GM19035 (cell line): ENCODE measurements at regions not wholly inside any gene's neighbourhood (a gene's known extent, or its start where the extent isn't known, plus 50 kb on each side); places are given as distances from the start of the nearest gene placed in this dataset.

ENCODE experiments used
- ATAC-seq: cut with Tn5 transposase; IDR thresholded peaks from one replicate; pipeline ENCODE4 v1.9.1; 2021; ENCODE audit not compliant: unreplicated experiment

DNA sequence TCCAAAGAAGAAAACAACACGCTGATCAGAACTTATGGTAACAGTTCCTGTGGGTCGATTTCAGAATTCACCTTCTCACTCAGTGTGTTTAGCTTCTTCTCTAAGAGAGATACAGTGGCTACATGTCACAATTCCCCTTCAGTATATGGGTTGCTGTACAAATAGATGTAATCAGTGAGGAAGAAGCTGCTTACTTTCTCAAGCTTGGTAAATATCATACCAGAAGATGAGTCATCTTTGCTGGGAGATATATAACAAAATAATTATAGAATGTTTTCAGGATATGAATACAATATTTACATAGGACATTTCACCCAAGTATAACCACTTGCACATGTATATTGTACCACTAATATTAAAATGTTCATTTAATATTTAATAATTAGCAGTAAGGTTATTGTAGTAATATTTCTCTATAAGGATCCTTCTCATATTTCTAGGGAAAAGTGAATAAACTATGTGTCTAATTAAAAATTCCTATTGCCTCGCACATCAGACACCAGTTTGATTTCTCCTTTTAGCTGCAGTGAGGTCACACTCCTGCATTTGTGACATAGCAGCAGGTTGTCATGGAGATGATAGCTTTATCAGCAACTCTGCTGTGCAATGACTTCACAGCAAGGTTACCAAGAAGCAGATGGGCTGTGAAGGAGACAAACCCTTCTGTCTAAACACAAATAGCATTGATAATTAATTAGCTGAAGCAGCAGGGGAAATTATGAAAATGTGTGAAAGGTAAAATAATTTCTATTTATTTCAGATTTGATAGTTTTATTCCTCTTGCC lies 211.4 kb downstream of the TUSC7 start:
- no peak for ATAC-seq

DNA sequence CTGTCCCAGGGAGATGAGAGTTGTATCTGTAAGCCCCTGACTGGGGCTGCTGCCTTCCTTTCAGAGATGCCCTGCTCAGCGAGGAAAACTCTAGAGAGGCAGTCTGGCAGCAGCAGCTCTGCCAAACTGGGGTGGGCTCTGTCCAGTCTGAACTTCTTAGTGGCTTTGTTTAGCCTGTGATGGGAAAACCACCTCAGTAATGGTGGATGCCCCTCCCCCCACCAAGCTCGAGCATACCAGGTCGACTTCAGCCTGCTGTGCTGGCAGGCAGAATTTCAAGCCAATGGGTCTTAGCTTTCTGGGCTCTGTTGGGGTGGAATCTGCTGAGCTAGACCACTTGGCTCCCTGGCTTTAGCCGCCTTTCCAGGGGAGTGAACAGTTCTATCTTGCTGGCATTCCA lies 218.3 kb downstream of the TUSC7 start:
- no peak for ATAC-seq

DNA sequence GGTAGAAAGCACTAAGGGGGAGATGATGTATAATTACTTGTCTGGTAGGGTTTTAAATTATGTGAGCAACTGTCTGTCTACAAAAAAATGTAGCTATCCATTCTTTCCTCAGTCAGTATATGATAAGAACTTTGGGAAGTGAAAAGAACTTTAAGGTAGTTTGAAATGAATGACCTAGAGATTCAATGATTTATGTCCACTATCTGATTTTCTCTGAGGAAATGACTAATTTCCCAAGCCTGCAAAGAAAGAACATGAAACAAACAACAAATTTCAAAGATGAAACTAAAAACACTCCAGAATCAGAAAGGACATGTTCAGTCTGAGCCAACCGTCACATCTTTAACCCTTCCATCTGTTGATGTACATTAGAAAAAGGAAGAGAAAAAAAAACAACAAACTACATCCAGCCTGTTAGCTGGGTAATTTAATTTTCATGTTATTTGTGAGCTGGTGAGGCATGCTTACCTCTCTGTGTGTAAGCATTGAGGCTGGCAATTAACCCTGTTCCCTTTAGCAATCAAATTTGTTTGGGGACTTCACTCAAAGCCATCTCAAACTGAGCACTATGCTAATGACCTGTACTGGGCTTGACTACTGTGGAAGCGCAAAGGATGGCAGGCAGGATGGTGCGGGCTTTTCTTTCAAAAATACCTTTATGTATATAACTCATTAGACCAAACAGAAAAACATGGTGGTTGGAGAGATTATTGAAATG lies 220.1 kb downstream of the TUSC7 start:
- ATAC-seq = no peak

DNA sequence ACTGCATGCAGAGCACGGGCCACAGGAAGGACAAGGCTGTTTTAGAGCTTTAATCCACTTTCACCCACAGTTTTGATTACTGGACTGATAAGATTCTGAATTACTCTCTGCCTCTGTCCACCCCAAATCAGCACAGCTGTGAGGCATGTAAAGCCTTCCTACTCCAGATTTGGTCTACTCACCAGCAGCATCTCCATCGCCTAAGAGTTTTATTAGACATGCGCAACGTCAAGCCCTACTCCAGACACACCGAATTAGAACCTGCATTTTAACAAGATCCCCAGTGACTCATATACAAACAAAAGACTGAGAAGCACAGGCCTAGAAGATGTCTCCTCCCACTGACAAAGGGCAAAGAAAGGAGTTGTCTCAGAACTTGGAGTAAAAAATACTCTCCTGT lies 221.2 kb downstream of the TUSC7 start:
- no peak for ATAC-seq

DNA sequence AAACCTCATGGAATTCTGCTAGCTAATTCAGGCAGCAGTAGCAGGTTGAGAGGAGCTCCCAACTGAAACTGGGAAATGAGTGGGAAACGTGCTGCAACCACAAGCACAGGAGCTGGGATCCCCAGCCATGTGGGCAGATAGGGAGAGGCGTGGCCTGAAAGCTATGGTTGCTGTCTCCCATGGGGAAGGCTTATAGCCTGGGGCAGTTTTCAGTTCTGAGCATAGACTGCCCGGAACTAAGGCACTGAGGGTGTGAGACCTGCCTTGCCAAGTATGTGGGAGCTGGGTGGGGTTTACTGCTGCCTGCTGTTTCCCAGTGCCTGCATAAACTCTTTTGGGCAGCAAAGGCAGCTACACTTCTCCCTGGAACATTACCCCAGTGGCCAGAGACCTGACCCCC lies 229.5 kb downstream of the TUSC7 start:
- ATAC-seq = no peak

DNA sequence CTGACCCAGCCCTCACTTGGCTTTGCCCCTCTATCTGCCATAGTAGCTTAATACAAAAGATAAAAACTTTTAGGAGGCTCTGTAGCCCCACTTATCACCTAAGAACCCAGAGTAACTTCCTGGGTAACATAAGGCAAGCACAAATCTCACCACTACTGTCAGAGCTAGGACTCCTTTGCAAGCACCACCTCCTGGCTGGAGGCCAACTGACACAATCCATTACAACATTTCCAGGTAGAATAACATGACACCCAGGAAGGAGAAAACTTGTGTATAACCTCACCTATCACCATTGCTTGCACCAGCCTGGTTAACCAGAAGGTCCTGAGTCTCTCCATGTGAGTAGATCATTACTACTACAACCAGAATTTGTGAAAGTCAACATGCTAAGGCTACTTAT lies 230.0 kb downstream of the TUSC7 start:
- ATAC-seq = no peak

DNA sequence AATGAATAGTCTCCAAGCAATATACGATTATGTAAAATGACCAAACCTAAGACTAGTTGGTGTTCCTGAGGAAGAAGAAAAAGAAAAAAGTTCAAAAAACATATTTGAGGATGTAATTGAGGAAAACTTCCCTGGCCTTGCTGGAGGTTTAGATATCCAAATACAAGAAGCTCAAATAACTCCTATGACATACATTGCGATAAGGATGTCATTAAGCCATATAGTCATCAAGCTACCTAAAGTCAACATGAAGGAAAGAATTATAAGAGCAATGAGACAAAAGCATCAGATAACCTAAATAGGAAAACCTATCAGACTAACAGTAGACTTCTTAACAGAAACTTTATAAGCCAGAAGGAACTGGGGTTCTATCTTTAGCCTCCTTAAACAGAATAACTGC lies 231.1 kb downstream of the TUSC7 start:
- ATAC-seq = no peak

DNA sequence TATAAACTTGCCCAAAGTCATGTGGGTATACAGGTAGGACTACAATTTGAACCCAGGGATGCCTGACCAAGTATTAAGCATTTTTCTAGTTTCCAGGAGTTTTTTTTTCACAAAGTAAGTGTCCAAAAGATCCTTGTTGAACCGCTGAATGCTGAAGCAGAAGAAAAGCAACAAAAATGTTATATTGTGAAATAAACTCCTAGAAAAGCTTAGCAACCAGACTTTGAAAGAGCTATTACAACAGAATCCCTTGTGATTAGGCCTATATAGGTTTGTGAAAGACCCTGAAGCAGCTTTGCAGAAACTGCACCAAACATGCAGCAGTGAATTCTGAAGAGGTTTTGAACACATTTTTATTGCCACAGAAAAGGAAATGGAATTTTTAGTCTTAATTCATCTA lies 236.8 kb downstream of the TUSC7 start:
- no peak for ATAC-seq

DNA sequence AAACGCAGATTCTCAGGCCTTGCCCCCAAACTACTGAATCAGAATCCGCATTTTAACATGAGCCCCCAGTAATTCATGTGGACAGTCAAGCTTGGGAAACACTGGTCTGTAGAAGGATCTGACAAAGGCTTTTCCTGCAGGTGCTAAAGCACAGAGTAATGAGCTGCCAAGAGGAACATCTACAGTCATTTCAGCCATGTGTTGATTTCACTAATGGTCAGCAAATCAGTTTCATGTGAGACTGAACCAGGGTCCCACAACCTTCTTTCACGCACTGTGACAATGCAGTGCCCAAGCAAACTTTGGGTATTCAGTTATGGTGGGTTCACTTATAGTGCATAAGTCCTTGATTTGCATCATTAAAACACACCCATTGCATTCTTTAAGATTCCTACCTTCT lies 237.6 kb downstream of the TUSC7 start:
- no peak for ATAC-seq

DNA sequence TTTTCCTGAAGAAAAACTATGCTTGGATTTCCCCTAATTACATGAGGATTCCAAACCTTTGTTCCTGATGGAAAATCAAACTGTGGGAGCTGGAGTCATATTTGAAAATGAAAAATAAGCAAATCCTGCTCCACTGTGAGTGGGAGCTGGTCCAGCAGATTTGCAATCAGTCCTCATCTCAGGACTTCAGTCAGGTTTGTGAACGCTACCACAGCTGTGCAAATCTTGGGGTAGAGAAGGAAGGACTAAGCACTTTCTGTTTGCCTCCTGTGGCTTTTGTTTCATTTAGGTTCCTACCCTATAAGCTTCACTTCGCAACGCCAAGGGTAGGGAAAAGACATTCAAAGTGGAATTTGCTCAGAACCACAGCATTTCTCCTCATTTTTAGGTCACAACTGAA lies 238.2 kb downstream of the TUSC7 start:
- ATAC-seq = no peak

DNA sequence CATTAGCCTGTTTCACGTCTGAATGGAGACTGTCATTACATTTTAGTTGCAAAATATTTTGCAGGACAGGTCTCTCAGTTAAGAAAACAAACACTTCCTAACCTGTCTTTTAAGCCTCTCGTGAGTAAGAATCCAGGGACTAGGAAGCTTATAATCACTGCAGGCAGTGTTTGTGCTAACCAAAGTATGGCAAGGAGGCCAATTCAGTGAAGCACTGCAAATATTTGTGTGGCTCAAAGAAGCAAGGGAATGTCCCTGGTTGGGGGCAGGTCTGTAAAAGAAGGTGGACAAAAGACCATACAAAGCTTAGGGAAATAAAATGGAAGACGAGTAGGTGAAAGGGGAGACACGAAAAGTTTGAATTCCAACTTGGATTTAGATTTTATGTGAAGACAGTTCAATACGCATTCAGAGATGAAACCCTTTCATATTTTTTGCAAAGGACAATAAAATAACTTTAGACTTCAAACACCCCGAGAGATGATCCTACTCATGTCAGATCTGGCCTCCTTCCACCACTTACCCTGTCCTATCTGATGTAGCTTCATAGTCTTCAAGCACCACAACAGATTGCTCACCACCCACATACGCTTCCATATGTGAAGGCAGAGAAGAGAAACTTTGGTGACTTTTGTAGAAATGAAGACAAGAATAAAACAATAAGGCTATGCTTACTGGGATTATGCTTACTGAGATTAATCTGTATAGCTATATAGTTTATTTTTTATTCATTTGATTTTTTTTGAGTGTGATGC lies 240.9 kb downstream of the TUSC7 start:
- ATAC-seq = no peak

DNA sequence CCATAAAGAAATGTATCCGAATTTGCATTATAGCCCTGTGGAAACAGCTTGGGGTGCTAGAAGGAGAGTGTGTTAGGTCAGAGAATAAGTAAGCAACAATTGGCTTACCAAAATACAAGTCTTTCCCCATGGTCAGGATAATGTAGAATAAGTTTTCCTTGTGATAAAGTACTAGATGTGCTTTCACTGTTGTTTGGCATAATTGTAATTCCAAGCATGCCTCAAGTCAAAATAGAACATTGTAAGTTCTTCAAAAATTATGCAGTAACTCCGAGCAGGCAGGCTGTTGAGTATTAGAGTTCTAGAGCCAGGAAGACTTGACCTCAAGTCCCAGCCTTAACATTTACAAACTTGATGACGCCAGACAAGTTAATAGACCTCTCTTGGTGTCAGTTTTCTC lies 242.0 kb downstream of the TUSC7 start:
- ATAC-seq = no peak

DNA sequence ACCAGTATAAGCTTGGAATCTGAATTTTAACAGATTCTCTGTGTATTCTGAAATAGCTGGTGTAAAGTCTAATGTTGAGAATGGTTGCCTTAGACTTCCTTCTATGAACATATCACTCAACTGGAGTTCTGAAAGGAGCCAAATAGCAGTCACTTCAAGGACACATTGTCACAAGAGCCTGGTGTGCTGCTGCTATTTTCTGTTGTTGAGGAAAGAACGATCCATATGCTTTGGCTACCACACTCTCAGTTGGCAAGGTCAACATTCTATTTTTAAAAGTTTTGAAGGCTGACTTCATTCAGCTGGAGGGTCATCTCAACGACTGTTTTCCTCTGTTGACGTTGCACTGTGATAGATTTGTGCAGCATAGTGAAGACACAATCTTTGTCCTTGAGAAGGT lies 248.7 kb downstream of the TUSC7 start:
- no peak for ATAC-seq

DNA sequence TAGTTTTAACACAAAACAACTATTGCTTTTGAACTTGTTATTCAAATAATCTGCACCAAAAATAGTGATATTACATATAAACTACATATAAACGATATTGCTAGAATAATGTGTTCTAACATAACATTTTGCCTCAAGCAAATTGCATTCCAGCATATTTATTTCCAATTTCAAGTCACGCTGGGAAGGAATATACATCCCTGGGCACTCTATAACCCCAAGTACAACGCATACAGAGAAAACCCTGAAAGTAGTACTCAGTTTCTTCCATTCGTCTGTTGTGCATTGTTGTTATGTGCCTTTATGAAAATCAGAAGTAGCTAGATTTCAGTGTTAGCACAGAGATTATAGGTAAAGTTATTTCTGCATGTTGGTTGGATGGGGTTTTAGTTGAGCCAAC lies 251.5 kb downstream of the TUSC7 start:
- no peak for ATAC-seq

DNA sequence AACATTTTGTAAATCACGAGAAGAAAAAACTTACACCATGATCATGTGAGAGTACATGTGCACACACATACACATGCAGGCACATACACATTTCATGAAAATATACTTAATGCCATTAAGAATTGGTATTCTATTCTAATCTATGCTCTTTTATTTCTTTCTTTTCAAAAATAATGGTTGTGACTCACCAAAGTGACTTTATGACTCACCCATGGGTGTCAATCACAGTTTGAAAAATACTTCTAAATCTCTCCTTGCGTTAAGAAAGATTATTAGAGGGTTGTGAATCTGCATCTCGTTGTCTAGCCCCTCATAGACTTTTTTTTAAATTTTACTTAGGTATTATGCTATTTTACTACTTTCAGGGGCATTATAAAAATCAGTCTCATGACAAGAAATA lies 254.2 kb downstream of the TUSC7 start:
- ATAC-seq = no peak

DNA sequence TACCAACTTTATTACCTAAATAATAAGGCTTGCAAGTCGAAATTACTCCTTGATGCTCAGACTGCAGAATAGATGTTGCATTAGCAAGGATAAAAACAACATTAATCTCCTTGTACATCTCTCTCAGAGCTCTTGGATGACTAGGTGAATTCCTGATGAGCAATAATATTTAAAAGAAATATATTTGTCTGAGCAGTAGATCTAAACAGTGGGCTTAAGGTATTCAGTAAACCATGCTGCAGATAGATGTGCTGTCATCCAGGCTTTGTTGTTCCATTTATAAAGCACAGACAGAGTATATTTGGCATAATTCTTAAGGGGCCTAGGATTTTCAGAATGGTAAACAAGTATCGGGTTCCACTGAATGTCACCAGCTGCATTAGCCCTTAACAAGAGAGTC lies 257.1 kb downstream of the TUSC7 start:
- no peak for ATAC-seq

DNA sequence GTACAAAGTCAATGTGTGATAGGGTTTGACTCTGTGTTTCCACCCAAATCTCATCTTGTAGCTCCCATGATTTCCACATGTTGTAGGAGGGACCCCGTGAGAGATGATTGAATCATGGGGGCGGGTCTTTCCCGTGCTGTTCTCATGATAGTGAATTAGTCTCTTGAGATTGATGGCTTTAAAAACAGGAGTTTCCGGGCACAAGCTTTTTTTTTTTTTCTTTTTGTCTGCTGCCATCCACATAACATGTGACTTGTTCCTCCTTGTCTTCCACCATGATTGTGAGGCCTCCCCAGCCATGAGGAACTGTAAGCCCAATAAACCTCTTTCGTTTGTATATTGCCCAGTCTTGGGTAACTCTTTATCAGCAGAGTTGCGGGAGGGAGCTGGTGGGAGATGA lies 259.6 kb downstream of the TUSC7 start:
- no peak for ATAC-seq

DNA sequence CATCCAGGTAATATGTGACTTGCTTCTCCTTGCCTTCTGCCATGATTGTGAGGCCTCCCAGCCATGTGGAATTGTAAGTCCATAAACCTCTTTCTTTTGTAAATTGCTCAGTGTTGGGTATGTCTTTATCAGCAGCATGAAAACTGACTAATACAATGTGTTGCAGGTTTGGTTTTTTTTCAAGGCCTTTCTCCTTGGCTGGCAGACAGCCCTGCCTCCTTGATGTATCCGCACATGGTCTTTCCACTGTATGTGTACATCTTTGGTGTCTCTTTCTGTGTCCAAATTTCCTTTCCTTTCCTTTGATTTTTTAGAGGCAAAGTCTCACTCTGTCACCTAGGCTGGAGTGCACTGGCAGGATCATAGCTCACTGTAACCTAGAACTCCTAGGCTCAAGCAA lies 260.1 kb downstream of the TUSC7 start:
- no peak for ATAC-seq

DNA sequence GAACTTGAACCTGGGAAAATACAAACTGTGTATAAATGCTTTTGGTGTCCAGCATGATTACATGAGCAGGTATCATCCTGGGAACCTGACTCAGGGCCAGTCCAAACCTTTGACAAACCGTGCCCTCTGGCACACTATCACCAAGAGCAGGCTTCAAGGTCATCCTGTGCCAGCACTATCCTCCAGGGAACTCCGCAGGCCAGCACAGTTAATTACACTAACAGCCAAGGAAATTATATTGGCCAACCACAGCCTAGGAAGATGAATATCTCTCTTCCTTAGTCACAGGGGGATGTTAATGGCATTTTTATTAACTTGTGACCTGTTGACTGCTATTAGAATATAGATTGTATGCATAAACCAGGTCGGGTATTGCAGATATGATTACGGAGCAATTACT lies 262.0 kb downstream of the TUSC7 start:
- no peak for ATAC-seq

DNA sequence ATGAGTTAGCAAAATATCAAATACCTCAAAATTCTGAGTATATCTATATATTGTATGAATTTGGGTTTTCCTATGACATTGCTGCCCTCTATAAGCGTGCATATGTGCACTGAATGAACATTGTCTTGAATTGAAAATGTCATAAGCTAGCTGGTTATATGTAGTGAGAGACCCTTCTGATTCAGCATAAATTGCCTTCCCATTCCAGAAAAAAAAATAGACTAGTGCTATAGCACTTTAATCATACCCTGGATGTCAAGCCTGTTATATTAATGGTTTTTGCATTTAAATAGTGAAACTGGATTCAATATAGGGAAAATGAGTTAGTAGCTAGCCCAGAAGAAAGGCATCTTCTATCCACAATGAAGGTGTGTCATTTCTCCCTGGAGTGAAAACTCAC lies 265.1 kb downstream of the TUSC7 start:
- no peak for ATAC-seq

DNA sequence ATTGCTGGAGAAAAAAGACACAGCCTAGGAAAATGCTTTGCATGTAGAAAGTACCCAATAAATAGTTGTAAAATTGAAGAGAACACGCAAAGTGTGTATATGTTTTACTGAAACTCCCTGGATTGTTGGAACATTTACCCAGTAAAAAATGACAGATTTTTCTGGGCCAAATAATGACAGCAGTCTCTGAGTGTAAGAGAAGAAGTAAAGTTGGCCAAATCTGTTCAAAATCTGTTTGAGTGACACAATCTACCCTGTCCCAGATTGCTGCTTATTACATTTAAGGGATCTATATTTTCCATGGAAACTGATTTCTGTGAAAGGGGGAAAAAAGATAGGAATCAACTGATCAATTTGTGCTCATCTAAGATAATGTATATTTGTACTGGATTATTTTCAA lies 267.9 kb downstream of the TUSC7 start:
- ATAC-seq = no peak

DNA sequence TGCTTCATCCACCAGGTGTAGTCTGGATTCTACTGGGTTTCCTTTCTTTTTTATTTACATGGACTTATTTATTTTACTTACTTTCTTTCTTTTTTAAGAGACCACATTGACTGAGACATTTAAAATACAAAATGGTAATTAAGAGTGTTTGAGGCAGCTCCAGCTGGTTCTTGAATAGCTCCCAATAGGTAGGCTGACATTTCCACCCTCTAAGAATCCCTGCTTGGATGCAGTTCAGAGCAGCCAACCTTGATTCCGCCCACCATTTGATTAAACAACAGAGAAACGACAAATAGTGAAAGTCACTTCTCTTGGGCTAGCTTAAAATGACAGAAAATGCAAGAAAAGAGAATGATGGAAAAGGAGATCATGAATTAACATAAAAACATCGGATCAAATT lies 270.5 kb downstream of the TUSC7 start:
- ATAC-seq = no peak
